GM23338 (cell line): ENCODE measurements at regions not wholly inside any gene's neighbourhood (a gene's known extent, or its start where the extent isn't known, plus 50 kb on each side); places are given as distances from the start of the nearest gene placed in this dataset.

ENCODE experiments used
- ATAC-seq: fragments of 200-7000 bp; cut with Tn5 transposase; 3 replicates; pipeline ENCODE4 v1.9.1; 2020
- DNase-seq: peaks from one replicate; pipeline ENCODE4 v3.0.0-alpha.2; 2015; ENCODE audit warnings: low spot score
- H2AFZ ChIP-seq: fragments of 200-600 bp; sonication (generic); 2 replicates; pipeline ENCODE4 v1.8.0; 2016; ENCODE audit warnings: antibody characterized with exemption, mild to moderate bottlenecking, moderate library complexity
- H3F3A ChIP-seq: fragments of 200-600 bp; sonication (generic); replicated peaks from 2 replicates; pipeline ENCODE4 v1.8.0; 2017; ENCODE audit warnings: antibody characterized with exemption, mixed run types, low read depth
- H3K27ac ChIP-seq: fragments of 200-600 bp; sonication (generic); 2 replicates; pipeline ENCODE4 v1.6.1; 2016; ENCODE audit warnings: low read depth
- H3K27me3 ChIP-seq: fragments of 200-600 bp; sonication (generic); 2 replicates; pipeline ENCODE4 v1.8.0; 2016; ENCODE audit warnings: mild to moderate bottlenecking, mixed run types, moderate library complexity; ENCODE audit not compliant: insufficient read depth
- H3K36me3 ChIP-seq: fragments of 200-600 bp; sonication (generic); 2 replicates; pipeline ENCODE4 v1.8.0; 2016; ENCODE audit warnings: mild to moderate bottlenecking; ENCODE audit not compliant: insufficient read depth
- H3K4me1 ChIP-seq: fragments of 200-600 bp; sonication (generic); 2 replicates; pipeline ENCODE4 v1.8.0; 2016; ENCODE audit warnings: mild to moderate bottlenecking, moderate library complexity; ENCODE audit not compliant: insufficient read depth
- H3K4me2 ChIP-seq: fragments of 200-600 bp; sonication (generic); 2 replicates; pipeline ENCODE4 v1.7.1; 2017; ENCODE audit warnings: mixed run types
- H3K4me3 ChIP-seq: fragments of 200-600 bp; sonication (generic); 2 replicates; pipeline ENCODE4 v1.6.1; 2016; ENCODE audit warnings: mixed run types
- H3K79me2 ChIP-seq: fragments of 200-600 bp; sonication (generic); replicated peaks from 2 replicates; pipeline ENCODE4 v1.8.0; 2017; ENCODE audit warnings: mild to moderate bottlenecking; ENCODE audit not compliant: insufficient read depth
- H3K9me2 ChIP-seq: fragments of 200-600 bp; sonication (generic); 2 replicates; pipeline ENCODE4 v1.8.0; 2017; ENCODE audit not compliant: insufficient read depth
- H4K20me1 ChIP-seq: fragments of 200-600 bp; sonication (generic); replicated peaks from 2 replicates; pipeline ENCODE4 v1.8.0; 2017; ENCODE audit warnings: mild to moderate bottlenecking; ENCODE audit not compliant: insufficient read depth
- H3K27ac Mint-ChIP-seq: 2 replicates; pipeline ENCODE4 v1.8.0; 2020; ENCODE audit warnings: inconsistent platforms, mild to moderate bottlenecking, moderate library complexity, mixed read lengths
- H3K27me3 Mint-ChIP-seq: 3 replicates; pipeline ENCODE4 v1.8.0; 2022; ENCODE audit warnings: low read depth, mild to moderate bottlenecking, moderate library complexity, mixed read lengths, inconsistent platforms; ENCODE audit not compliant: insufficient read depth, poor library complexity
- H3K36me3 Mint-ChIP-seq: 3 replicates; pipeline ENCODE4 v1.8.0; 2021; ENCODE audit warnings: low read depth, mild to moderate bottlenecking, inconsistent platforms, moderate library complexity, mixed read lengths
- H3K4me1 Mint-ChIP-seq: 3 replicates; pipeline ENCODE4 v1.8.0; 2020; ENCODE audit warnings: mild to moderate bottlenecking, inconsistent platforms, mixed read lengths
- H3K4me3 Mint-ChIP-seq: 3 replicates; pipeline ENCODE4 v1.8.0; 2021; ENCODE audit warnings: moderate library complexity, mild to moderate bottlenecking, inconsistent platforms, mixed read lengths
- H3K9me3 Mint-ChIP-seq: 3 replicates; pipeline ENCODE4 v1.8.0; 2020; ENCODE audit warnings: moderate library complexity, mild to moderate bottlenecking, inconsistent platforms, mixed read lengths
- CREB1 ChIP-seq: fragments of 250-450 bp; sonication (Bioruptor Pico); IDR thresholded peaks from 2 replicates; pipeline ENCODE4 v1.5.0; 2020; ENCODE audit warnings: low read depth, mild to moderate bottlenecking, moderate library complexity
- EZH2 ChIP-seq: fragments of 200-600 bp; sonication (generic); IDR thresholded peaks from one replicate; pipeline ENCODE4 v1.8.0; 2017; ENCODE audit warnings: antibody characterized with exemption, mild to moderate bottlenecking, low read depth; ENCODE audit not compliant: unreplicated experiment
- EZH2phosphoT487 ChIP-seq: fragments of 200-600 bp; sonication (generic); IDR thresholded peaks from one replicate; pipeline ENCODE4 v1.8.1; 2018; ENCODE audit warnings: antibody characterized with exemption; ENCODE audit not compliant: unreplicated experiment
- JUNB ChIP-seq: IDR thresholded peaks from one replicate; pipeline ENCODE4 v1.6.1; 2016; ENCODE audit warnings: antibody characterized with exemption; ENCODE audit not compliant: unreplicated experiment
- NANOG ChIP-seq: IDR thresholded peaks from 2 replicates; pipeline ENCODE4 v1.6.1; 2016; ENCODE audit warnings: antibody characterized with exemption, borderline replicate concordance
- POLR2AphosphoS5 ChIP-seq: IDR thresholded peaks from 2 replicates; pipeline ENCODE4 v1.6.1; 2016; ENCODE audit warnings: antibody characterized with exemption, low read depth
- STAT1 ChIP-seq: IDR thresholded peaks from one replicate; pipeline ENCODE4 v1.6.1; 2016; ENCODE audit warnings: antibody characterized with exemption; ENCODE audit not compliant: unreplicated experiment
- ZNF114 ChIP-seq: fragments of 250-450 bp; sonication (Bioruptor Pico); IDR thresholded peaks from 2 replicates; pipeline ENCODE4 v1.5.0; 2020; ENCODE audit warnings: mild to moderate bottlenecking, moderate library complexity
- ZNF331 ChIP-seq: fragments of 250-450 bp; sonication (Bioruptor Pico); IDR thresholded peaks from 2 replicates; pipeline ENCODE4 v1.5.0; 2020; ENCODE audit warnings: low read depth, mild to moderate bottlenecking, moderate library complexity
- TF ChIP-seq, protein P1 (sequence below): IDR thresholded peaks from 2 replicates; pipeline ENCODE4 v1.6.1; 2016; ENCODE audit warnings: antibody characterized with exemption
- TF ChIP-seq, protein P2 (sequence below): IDR thresholded peaks from one replicate; pipeline ENCODE4 v1.6.1; 2018; ENCODE audit warnings: antibody characterized with exemption; ENCODE audit not compliant: unreplicated experiment
- TF ChIP-seq, protein P3 (sequence below), 2 experiments: fragments of 200-600 bp in 1 of 2; sonication (generic) in 1 of 2; conservative IDR thresholded peaks; 2 replicates each; pipeline versions ENCODE4 v1.5.1 to v1.6.1; 2016 to 2017; ENCODE audit warnings: antibody characterized with exemption in 2 of 2, low read depth in 2 of 2, mild to moderate bottlenecking in 2 of 2, moderate library complexity in 1 of 2
- TF ChIP-seq, protein P4 (sequence below): fragments of 250-450 bp; sonication (Bioruptor Pico); IDR thresholded peaks from 2 replicates; pipeline ENCODE4 v1.5.0; 2020; ENCODE audit warnings: mild to moderate bottlenecking, moderate library complexity

DNA sequence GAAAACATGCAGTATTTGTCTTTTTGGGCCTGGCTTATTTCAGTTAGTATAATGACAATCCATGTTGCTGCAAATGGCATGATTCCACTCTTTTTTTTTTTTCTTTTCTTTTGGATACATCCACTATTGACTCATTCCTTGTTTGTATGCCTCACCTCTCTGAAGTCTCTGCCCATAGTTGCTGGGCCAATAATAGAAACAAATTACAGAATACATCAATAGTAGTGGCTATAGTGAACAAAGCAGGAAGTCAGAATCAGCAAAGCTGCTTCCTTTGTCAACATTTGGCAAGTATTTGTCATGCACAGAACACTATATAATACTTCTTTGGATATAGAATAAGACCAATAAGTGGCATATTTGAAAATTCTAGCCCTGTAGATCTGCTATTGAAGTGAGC is 609.7 kb downstream of the STK39 start:
- Histone ChIP-seq H3K27me3 (no peaks in the 10 kb centered on the region), H3K4me3 (no peak overlapping the region), H3K9me2 (no peaks in the 10 kb centered on the region), H4K20me1 (peaks cover 3% of the 10 kb centered on the region), H3K36me3 (no peaks in the 10 kb centered on the region), H3K79me2 (no peaks in the 10 kb centered on the region), H3F3A (no peaks in the 10 kb centered on the region), H3K4me2 (no peak overlapping the region), H2AFZ (no peak overlapping the region), H3K4me1 (no peaks in the 10 kb centered on the region), H3K27ac (no peak overlapping the region)
- Mint-ChIP-seq H3K36me3 (peaks cover 17% of the 10 kb centered on the region), H3K27me3 (peaks cover 3% of the 10 kb centered on the region), H3K4me1 (no peaks in the 10 kb centered on the region; the same call in 2 of the 3 replicates), H3K27ac (no peak overlapping the region), H3K9me3 (peaks cover 9% of the 10 kb centered on the region; the same call in 2 of the 3 replicates), H3K4me3 (no peak overlapping the region)
- TF ChIP-seq JUNB (no peak), EZH2 (no peak), ZNF114 (CRISPR knock-in tag) (no peak), EZH2phosphoT487 (no peak), NANOG (no peak), CREB1 (CRISPR knock-in tag) (no peak), STAT1 (no peak), POLR2AphosphoS5 (no peak), ZNF331 (CRISPR knock-in tag) (no peak)
- TF ChIP-seq, protein P1, sequence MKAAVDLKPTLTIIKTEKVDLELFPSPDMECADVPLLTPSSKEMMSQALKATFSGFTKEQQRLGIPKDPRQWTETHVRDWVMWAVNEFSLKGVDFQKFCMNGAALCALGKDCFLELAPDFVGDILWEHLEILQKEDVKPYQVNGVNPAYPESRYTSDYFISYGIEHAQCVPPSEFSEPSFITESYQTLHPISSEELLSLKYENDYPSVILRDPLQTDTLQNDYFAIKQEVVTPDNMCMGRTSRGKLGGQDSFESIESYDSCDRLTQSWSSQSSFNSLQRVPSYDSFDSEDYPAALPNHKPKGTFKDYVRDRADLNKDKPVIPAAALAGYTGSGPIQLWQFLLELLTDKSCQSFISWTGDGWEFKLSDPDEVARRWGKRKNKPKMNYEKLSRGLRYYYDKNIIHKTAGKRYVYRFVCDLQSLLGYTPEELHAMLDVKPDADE: no peak
- TF ChIP-seq, protein P2, sequence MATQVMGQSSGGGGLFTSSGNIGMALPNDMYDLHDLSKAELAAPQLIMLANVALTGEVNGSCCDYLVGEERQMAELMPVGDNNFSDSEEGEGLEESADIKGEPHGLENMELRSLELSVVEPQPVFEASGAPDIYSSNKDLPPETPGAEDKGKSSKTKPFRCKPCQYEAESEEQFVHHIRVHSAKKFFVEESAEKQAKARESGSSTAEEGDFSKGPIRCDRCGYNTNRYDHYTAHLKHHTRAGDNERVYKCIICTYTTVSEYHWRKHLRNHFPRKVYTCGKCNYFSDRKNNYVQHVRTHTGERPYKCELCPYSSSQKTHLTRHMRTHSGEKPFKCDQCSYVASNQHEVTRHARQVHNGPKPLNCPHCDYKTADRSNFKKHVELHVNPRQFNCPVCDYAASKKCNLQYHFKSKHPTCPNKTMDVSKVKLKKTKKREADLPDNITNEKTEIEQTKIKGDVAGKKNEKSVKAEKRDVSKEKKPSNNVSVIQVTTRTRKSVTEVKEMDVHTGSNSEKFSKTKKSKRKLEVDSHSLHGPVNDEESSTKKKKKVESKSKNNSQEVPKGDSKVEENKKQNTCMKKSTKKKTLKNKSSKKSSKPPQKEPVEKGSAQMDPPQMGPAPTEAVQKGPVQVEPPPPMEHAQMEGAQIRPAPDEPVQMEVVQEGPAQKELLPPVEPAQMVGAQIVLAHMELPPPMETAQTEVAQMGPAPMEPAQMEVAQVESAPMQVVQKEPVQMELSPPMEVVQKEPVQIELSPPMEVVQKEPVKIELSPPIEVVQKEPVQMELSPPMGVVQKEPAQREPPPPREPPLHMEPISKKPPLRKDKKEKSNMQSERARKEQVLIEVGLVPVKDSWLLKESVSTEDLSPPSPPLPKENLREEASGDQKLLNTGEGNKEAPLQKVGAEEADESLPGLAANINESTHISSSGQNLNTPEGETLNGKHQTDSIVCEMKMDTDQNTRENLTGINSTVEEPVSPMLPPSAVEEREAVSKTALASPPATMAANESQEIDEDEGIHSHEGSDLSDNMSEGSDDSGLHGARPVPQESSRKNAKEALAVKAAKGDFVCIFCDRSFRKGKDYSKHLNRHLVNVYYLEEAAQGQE: no peak
- TF ChIP-seq, protein P3, sequence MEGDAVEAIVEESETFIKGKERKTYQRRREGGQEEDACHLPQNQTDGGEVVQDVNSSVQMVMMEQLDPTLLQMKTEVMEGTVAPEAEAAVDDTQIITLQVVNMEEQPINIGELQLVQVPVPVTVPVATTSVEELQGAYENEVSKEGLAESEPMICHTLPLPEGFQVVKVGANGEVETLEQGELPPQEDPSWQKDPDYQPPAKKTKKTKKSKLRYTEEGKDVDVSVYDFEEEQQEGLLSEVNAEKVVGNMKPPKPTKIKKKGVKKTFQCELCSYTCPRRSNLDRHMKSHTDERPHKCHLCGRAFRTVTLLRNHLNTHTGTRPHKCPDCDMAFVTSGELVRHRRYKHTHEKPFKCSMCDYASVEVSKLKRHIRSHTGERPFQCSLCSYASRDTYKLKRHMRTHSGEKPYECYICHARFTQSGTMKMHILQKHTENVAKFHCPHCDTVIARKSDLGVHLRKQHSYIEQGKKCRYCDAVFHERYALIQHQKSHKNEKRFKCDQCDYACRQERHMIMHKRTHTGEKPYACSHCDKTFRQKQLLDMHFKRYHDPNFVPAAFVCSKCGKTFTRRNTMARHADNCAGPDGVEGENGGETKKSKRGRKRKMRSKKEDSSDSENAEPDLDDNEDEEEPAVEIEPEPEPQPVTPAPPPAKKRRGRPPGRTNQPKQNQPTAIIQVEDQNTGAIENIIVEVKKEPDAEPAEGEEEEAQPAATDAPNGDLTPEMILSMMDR (conservative IDR thresholded peaks at IDR 0.05; ENCODE audit: low read depth in 2 of 2): no peak
- TF ChIP-seq, protein P4, sequence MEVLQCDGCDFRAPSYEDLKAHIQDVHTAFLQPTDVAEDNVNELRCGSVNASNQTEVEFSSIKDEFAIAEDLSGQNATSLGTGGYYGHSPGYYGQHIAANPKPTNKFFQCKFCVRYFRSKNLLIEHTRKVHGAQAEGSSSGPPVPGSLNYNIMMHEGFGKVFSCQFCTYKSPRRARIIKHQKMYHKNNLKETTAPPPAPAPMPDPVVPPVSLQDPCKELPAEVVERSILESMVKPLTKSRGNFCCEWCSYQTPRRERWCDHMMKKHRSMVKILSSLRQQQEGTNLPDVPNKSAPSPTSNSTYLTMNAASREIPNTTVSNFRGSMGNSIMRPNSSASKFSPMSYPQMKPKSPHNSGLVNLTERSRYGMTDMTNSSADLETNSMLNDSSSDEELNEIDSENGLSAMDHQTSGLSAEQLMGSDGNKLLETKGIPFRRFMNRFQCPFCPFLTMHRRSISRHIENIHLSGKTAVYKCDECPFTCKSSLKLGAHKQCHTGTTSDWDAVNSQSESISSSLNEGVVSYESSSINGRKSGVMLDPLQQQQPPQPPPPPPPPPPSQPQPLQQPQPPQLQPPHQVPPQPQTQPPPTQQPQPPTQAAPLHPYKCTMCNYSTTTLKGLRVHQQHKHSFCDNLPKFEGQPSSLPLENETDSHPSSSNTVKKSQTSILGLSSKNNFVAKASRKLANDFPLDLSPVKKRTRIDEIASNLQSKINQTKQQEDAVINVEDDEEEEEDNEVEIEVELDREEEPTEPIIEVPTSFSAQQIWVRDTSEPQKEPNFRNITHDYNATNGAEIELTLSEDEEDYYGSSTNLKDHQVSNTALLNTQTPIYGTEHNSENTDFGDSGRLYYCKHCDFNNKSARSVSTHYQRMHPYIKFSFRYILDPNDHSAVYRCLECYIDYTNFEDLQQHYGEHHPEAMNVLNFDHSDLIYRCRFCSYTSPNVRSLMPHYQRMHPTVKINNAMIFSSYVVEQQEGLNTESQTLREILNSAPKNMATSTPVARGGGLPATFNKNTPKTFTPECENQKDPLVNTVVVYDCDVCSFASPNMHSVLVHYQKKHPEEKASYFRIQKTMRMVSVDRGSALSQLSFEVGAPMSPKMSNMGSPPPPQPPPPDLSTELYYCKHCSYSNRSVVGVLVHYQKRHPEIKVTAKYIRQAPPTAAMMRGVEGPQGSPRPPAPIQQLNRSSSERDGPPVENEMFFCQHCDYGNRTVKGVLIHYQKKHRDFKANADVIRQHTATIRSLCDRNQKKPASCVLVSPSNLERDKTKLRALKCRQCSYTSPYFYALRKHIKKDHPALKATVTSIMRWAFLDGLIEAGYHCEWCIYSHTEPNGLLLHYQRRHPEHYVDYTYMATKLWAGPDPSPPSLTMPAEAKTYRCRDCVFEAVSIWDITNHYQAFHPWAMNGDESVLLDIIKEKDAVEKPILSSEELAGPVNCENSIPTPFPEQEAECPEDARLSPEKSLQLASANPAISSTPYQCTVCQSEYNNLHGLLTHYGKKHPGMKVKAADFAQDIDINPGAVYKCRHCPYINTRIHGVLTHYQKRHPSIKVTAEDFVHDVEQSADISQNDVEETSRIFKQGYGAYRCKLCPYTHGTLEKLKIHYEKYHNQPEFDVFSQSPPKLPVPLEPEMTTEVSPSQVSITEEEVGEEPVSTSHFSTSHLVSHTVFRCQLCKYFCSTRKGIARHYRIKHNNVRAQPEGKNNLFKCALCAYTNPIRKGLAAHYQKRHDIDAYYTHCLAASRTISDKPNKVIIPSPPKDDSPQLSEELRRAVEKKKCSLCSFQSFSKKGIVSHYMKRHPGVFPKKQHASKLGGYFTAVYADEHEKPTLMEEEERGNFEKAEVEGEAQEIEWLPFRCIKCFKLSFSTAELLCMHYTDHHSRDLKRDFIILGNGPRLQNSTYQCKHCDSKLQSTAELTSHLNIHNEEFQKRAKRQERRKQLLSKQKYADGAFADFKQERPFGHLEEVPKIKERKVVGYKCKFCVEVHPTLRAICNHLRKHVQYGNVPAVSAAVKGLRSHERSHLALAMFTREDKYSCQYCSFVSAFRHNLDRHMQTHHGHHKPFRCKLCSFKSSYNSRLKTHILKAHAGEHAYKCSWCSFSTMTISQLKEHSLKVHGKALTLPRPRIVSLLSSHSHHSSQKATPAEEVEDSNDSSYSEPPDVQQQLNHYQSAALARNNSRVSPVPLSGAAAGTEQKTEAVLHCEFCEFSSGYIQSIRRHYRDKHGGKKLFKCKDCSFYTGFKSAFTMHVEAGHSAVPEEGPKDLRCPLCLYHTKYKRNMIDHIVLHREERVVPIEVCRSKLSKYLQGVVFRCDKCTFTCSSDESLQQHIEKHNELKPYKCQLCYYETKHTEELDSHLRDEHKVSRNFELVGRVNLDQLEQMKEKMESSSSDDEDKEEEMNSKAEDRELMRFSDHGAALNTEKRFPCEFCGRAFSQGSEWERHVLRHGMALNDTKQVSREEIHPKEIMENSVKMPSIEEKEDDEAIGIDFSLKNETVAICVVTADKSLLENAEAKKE (CRISPR knock-in tag): no peak
- ATAC-seq (no peak), DNase-seq (no peak)
